ENCODE measurements at regions not wholly inside any gene's neighbourhood (a gene's known extent, or its start where the extent isn't known, plus 50 kb on each side); places are given as distances from the start of the nearest gene placed in this dataset.

DNA sequence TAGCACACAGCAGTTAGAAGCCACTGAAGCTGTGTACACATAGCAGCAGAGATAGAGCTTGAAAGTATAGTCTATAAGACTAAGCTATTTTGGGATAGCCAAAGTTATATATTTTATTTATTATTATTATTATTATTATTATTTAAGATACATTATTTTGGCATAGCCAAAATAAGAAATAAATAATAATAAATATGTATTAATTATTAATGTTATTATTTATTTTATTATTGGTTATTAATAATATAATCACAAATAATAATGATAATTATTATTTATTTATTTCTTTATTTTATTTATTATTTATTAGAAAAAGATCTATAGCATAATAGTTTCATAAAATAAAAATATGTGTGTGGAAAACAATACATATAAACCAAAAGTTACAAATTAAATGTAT is 107.2 kb upstream of the FOXK1 start:
- no peak for TF ChIP-seq EP300 (conservative IDR thresholded peaks at IDR 0.05; ENCODE audit: poor library complexity, severe bottlenecking)
- TF ChIP-seq TAF1 (IDR thresholded peaks at IDR 0.05; ENCODE audit: low read depth), result no peak
- no peak for TF ChIP-seq MXI1 (conservative IDR thresholded peaks at IDR 0.05; ENCODE audit: poor library complexity, severe bottlenecking)
- TF ChIP-seq RAD21 (conservative IDR thresholded peaks at IDR 0.05), result no peak
- no peak for TF ChIP-seq CTCF (IDR thresholded peaks at IDR 0.05; ENCODE audit: poor library complexity, severe bottlenecking)
- TF ChIP-seq EZH2 (IDR thresholded peaks at IDR 0.05; ENCODE audit: borderline replicate concordance, insufficient read depth, low read length, poor library complexity, severe bottlenecking), result no peak
- no peak for TF ChIP-seq REST (IDR thresholded peaks at IDR 0.05; ENCODE audit: borderline replicate concordance)
- no peak for TF ChIP-seq SMC3 (conservative IDR thresholded peaks at IDR 0.05; ENCODE audit: poor library complexity)
- TF ChIP-seq POLR2AphosphoS5 (IDR thresholded peaks at IDR 0.05), result no peak
- Histone ChIP-seq H3K79me2 (replicated peaks; ENCODE audit: insufficient read depth, low read length) (no peaks in the 10 kb centered on the region), H3K9me3 (ENCODE audit: low read length) (no peaks in the 10 kb centered on the region), H3K27me3 (ENCODE audit: insufficient read depth, low read depth, low read length) (no peaks in the 10 kb centered on the region), H2AFZ (ENCODE audit: low read depth, low read length) (no peak overlapping the region), H3K4me2 (ENCODE audit: low read length) (no peak overlapping the region), H4K20me1 (ENCODE audit: insufficient read depth) (no peaks in the 10 kb centered on the region), H3K9ac (ENCODE audit: low read length) (no peak overlapping the region), H3K27ac (ENCODE audit: low read length) (no peak overlapping the region), H3K36me3 (ENCODE audit: insufficient read depth, low read length) (no peaks in the 10 kb centered on the region), H3K4me3 (ENCODE audit: low read length) (no peak overlapping the region), H3K9me2 (ENCODE audit: insufficient read depth, low read length) (no peaks in the 10 kb centered on the region), H3F3A (ENCODE audit: insufficient read depth, low read length, poor library complexity, severe bottlenecking) (no peaks in the 10 kb centered on the region)

DNA sequence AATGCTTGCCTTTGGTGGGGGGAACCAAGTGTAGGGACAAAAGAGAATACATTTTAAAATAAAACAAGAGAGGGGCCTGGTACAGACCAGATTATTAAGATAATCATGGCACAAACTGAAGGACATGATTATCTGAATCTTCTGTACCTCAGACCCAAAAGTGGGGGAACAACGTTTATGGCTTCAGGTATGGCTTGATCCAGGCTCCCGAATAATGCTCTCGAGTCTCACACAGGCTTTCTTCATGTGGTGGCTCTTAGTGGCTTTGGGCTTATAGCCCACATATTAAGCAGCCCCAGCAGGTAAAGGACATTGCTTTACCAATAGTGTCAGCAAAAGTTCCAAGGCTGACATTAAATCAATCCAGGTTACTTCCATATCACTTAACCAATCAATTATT is 106.8 kb upstream of the FOXK1 start:
- Histone ChIP-seq H3K4me3 (ENCODE audit: low read length) (no peak overlapping the region), H3K9me3 (ENCODE audit: low read length) (no peaks in the 10 kb centered on the region), H4K20me1 (ENCODE audit: insufficient read depth) (no peaks in the 10 kb centered on the region), H3K9ac (ENCODE audit: low read length) (no peak overlapping the region), H2AFZ (ENCODE audit: low read depth, low read length) (no peak overlapping the region), H3K36me3 (ENCODE audit: insufficient read depth, low read length) (no peaks in the 10 kb centered on the region), H3K27me3 (ENCODE audit: insufficient read depth, low read depth, low read length) (no peaks in the 10 kb centered on the region), H3K79me2 (replicated peaks; ENCODE audit: insufficient read depth, low read length) (no peaks in the 10 kb centered on the region), H3K4me2 (ENCODE audit: low read length) (no peak overlapping the region), H3K9me2 (ENCODE audit: insufficient read depth, low read length) (no peaks in the 10 kb centered on the region), H3K27ac (ENCODE audit: low read length) (no peak overlapping the region), H3F3A (ENCODE audit: insufficient read depth, low read length, poor library complexity, severe bottlenecking) (no peaks in the 10 kb centered on the region)
- TF ChIP-seq EP300 (conservative IDR thresholded peaks at IDR 0.05; ENCODE audit: poor library complexity, severe bottlenecking) (no peak), MXI1 (conservative IDR thresholded peaks at IDR 0.05; ENCODE audit: poor library complexity, severe bottlenecking) (no peak), REST (IDR thresholded peaks at IDR 0.05; ENCODE audit: borderline replicate concordance) (no peak), EZH2 (IDR thresholded peaks at IDR 0.05; ENCODE audit: borderline replicate concordance, insufficient read depth, low read length, poor library complexity, severe bottlenecking) (no peak)

All from neural cell (in vitro differentiated cells).